T-helper 22 cell (primary cell): ENCODE measurements at regions not wholly inside any gene's neighbourhood (a gene's known extent, or its start where the extent isn't known, plus 50 kb on each side); places are given as distances from the start of the nearest gene placed in this dataset.
"Not testable (repeated sequence)": the region's sequence is repeated elsewhere in the genome, so short reads cannot be mapped to it uniquely, and the experiment has no call there.

Source experiments
- DNase-seq: peaks from one replicate; pipeline ENCODE4 v3.0.0-alpha.2; 2020; ENCODE audit warnings: low read depth

DNA sequence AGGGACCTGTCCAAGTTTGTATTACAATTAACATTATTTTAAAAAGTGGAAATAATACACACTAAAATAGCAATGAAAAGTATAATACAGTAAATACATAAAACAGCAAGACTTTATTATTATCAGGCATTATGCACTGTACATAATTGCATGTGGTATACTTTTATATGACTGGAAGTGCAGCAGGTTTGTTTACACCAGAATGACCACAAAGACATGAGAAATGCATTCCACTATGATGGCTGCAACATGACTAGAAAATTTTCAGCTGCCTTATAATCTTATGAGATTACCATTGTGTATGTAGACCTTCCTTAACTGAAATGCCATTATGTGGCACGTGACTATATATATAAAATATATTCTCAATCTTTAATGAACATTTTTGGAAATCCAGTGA lies 1699.6 kb downstream of the KCNT2 start:
- no peak for DNase-seq

DNA sequence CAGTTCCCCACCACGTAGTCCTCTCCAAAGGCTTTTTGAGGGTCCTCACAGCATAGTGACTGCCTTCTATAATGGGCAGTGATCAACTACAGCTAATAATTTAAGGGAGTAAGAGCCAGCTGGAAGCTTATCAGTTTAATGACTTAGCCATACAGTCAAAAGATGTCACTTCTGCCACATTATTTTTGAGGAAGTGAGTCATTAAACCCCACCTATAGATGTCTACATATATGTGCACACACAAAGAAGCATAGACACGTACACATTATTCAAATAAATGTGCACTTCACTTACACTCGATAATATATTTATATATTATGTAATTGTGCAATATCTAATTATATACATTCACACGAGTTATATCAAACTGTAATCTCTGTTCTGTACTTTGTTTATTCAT lies 1704.7 kb downstream of the KCNT2 start:
- no peak for DNase-seq

GRCh38 chr1:194889310-194889709 lies 1702.9 kb upstream of the B3GALT2 start:
- no peak for DNase-seq

DNA sequence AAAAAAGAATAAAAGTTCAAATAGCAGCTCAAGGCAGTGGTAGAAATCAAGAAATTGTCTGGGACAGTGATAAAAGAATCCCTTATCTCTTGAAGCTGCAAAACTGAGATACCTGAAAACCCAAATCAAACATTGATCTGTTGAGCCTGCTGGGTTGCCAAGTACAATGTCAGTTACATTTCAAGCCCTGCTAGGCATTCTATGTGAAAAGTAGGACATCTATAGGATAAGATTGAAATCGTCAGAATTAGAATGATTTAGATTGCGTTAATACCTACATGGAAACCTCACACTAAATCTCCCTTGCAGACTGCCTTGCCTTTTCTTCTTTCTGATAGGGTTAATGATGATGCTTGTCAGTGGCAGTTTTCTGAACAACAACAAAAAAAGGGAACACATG lies 1684.4 kb upstream of the B3GALT2 start:
- no peak for DNase-seq

- no peak for DNase-seq
Observed at GRCh38 chr1:194866153-194866552, 1679.7 kb upstream of the B3GALT2 start.

DNA sequence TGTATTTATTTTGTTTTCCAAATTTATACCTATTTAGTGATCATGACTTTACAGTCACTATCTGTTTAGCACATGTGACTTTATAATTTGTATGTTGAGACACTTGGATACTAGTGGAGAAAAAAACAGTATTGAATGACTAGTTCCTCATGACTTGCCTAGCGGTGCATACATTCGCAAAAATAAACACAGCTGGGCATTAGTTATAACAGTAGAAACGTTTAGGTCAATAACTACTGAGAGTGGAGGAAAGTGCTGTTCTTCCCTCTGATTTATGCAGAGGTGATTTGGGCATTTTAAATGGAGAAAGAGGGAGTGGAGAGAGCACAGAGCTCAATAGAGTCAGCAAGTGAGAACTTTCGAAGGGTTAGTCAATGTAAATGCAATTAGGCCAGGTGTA lies 1679.0 kb upstream of the B3GALT2 start:
- DNase-seq, result no peak

- DNase-seq, result no peak
Observed at GRCh38 chr1:194862129-194862528, 1675.7 kb upstream of the B3GALT2 start.

GRCh38 chr1:194860248-194861201 lies 1674.1 kb upstream of the B3GALT2 start:
- DNase-seq, result no peak

- not testable (repeated sequence) for DNase-seq
Observed at GRCh38 chr1:194859481-194860154, 1673.2 kb upstream of the B3GALT2 start.

- not testable (repeated sequence) for DNase-seq
Observed at GRCh38 chr1:194858811-194859480, 1672.5 kb upstream of the B3GALT2 start.

DNA sequence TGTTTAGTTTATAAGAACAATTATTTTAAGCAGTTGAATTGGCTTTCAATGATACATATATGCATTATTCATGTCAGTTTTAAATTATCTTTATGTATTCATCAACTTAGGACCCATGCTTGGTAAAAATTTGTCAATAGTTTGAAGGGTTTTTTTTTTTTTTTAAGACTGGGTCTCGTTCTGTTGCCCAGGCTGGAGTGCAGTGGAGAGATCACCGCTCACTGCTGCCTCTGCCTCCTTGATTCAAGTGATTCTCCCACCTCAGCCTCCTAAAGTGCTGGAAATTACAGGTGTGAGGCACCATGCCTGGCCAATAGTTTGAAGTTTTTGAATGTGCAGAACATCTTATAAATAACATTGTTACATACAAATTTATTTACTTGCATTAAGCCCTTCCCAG lies 1671.0 kb upstream of the B3GALT2 start:
- no peak for DNase-seq

GRCh38 chr1:194848846-194849245 lies 1662.4 kb upstream of the B3GALT2 start:
- DNase-seq, result no peak

GRCh38 chr1:194846488-194846887 lies 1660.1 kb upstream of the B3GALT2 start:
- no peak for DNase-seq

GRCh38 chr1:194843077-194843476 lies 1656.7 kb upstream of the B3GALT2 start:
- no peak for DNase-seq

DNA sequence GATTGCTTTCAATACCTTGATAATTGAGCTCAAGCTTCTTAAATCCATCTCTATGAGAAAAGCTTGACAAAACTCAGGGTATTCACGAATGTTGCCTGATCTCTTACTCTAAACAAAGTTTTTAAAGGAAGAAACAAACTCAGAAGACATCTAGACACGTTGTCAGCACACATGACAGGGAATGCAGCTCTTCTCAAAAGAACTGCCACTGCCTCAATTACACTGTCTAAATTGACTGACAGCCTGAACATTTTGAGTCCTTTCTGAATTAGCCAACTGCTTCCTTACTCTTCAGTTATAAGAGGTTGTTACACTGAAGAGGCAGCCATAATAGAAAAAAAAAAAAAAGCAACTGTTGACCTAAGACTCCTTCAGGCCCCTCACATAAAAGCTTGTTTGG lies 1646.7 kb upstream of the B3GALT2 start:
- DNase-seq, result no peak

- not testable (repeated sequence) for DNase-seq
Observed at GRCh38 chr1:194831595-194831994, 1645.2 kb upstream of the B3GALT2 start.

DNA sequence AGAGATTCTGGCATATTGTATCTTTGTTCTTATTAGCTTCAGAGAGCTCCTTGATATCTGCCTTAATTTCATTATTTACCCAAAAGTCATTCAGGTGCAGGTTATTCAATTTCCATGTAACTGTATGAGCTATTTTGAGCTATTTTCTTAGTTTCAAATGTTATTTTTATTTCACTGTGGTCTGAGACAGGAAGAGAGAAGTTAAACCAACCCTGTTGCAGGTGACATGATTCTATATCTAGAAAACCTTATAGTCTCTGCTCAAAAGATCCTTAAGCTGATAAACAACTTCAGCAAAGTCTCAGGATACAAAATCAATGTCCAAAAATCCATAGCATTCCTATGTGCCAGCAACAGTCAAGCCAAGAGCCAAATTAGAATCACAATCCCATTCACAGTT lies 1644.0 kb upstream of the B3GALT2 start:
- no peak for DNase-seq

DNA sequence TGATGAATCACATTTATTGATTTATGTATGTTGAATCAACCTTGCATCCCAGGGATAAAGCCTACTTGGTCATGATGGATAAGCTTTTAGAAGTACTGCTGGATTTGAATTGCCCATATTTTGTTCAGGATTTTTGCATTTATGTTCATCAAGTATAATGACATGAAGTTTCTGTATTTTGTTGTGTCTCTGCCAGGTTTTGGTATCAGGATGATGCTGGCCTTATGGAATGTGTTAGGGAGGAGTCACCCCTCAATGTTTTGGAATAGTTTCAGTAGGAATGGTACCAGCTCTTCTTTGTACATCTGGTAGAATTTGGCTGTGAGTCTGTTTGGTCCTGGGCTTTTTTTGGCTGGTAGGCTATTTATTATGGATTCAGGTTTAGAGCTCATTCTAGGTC lies 1643.1 kb upstream of the B3GALT2 start:
- DNase-seq, result no peak

- no peak for DNase-seq
Observed at GRCh38 chr1:194825382-194825781, 1639.0 kb upstream of the B3GALT2 start.

- no peak for DNase-seq
Observed at GRCh38 chr1:194821091-194821490, 1634.7 kb upstream of the B3GALT2 start.

- DNase-seq, result no peak
Observed at GRCh38 chr1:194818674-194819073, 1632.3 kb upstream of the B3GALT2 start.

DNA sequence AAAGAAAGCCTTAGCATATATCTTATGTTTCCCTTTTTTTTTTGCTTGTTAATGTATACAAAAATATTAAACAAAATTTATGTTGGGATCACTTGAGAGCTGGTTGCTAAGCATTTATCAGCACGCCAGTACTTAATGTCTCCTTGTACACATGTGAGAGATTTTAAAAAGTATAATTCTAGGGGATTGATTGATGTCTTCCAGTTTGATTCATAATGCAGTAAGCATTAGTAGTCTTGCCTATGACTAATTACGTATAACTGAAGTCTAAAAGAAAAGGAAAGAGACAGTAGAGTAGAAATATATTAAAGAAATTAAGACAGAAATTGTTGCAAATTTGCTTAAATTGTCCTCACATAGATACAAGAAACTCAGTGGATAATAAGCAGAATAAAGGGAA lies 1630.4 kb upstream of the B3GALT2 start:
- DNase-seq, result no peak

DNA sequence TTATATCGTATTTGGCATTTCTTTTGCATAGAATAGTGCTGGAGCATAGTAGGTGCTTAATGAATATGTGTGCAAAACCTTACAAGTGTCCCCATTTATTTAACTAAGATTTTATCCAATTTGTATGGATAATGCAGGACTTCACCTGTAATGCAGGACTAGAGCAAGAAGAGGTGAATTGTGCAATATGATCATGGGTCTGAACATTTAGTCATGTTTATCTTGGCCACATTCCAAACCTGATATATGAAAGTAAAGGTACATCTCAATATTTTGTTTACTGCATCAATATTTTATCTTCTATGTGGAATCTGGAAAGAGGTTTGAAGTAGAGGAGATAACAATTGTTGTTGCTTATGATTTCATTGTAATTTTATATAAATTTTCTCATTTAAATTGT lies 1626.7 kb upstream of the B3GALT2 start:
- no peak for DNase-seq
